GM19351 (cell line): ENCODE measurements at regions not wholly inside any gene's neighbourhood (a gene's known extent, or its start where the extent isn't known, plus 50 kb on each side); places are given as distances from the start of the nearest gene placed in this dataset.
"Not testable (repeated sequence)": the region's sequence is repeated elsewhere in the genome, so short reads cannot be mapped to it uniquely, and the experiment has no call there.

Source experiments
- ATAC-seq: cut with Tn5 transposase; IDR thresholded peaks from one replicate; pipeline ENCODE4 v1.9.1; 2021; ENCODE audit warnings: mild to moderate bottlenecking, moderate library complexity; ENCODE audit not compliant: unreplicated experiment

- ATAC-seq, result no peak
These were observed 64.0 kb downstream of the CCNG2 start for GRCh38 chr4:77220828-77221613.

GRCh38 chr4:77225022-77225421 is 68.0 kb downstream of the CCNG2 start:
- ATAC-seq, result no peak

GRCh38 chr4:77226939-77227705 is 70.1 kb downstream of the CCNG2 start:
- ATAC-seq, result no peak

GRCh38 chr4:77229433-77229832 is 72.4 kb downstream of the CCNG2 start:
- no peak for ATAC-seq

GRCh38 chr4:77232653-77233052 is 75.6 kb downstream of the CCNG2 start:
- ATAC-seq, result no peak

- ATAC-seq, result peak; percentile 86
These were observed 78.4 kb downstream of the CCNG2 start for GRCh38 chr4:77235289-77235854.

GRCh38 chr4:77236806-77237205 is 79.8 kb downstream of the CCNG2 start:
- no peak for ATAC-seq

GRCh38 chr4:77240469-77241066 is 83.6 kb downstream of the CCNG2 start:
- peak; percentile 89 for ATAC-seq

- ATAC-seq, result no peak
These were observed 91.8 kb downstream of the CCNG2 start for GRCh38 chr4:77248805-77249204.

- no peak for ATAC-seq
These were observed 94.7 kb downstream of the CCNG2 start for GRCh38 chr4:77251751-77252150.

- ATAC-seq, result no peak
These were observed 106.2 kb downstream of the CCNG2 start for GRCh38 chr4:77263247-77263646.

GRCh38 chr4:77263976-77264375 is 107.0 kb downstream of the CCNG2 start:
- ATAC-seq, result not testable (repeated sequence)

GRCh38 chr4:77264826-77265225 is 107.8 kb downstream of the CCNG2 start:
- no peak for ATAC-seq

GRCh38 chr4:77268108-77268507 is 111.1 kb downstream of the CCNG2 start:
- no peak for ATAC-seq

- ATAC-seq, result no peak
These were observed 112.5 kb downstream of the CCNG2 start for GRCh38 chr4:77269505-77269904.

GRCh38 chr4:77273412-77273811 is 116.4 kb downstream of the CCNG2 start:
- ATAC-seq, result no peak

GRCh38 chr4:77279114-77279513 is 122.1 kb downstream of the CCNG2 start:
- ATAC-seq, result not testable (repeated sequence)

- no peak for ATAC-seq
These were observed 125.3 kb downstream of the CCNG2 start for GRCh38 chr4:77282305-77282704.

- ATAC-seq, result no peak
These were observed 127.0 kb downstream of the CCNG2 start for GRCh38 chr4:77284036-77284435.

- no peak for ATAC-seq
These were observed 129.9 kb downstream of the CCNG2 start for GRCh38 chr4:77286906-77287305.

GRCh38 chr4:77293426-77293825 is 136.4 kb downstream of the CCNG2 start:
- ATAC-seq, result no peak
